Trophoblast cell (in vitro differentiated cells and primary cell): ENCODE measurements at regions not wholly inside any gene's neighbourhood (a gene's known extent, or its start where the extent isn't known, plus 50 kb on each side); places are given as distances from the start of the nearest gene placed in this dataset.

Experiments used
- DNase-seq, 2 donors: peaks; one replicate each; pipeline ENCODE4 v3.0.0-alpha.2; 2016
- H2AFZ ChIP-seq: 2 replicates; pipeline ENCODE4 v1.6.1; 2013; ENCODE audit warnings: low read length, moderate library complexity, mild to moderate bottlenecking; ENCODE audit not compliant: insufficient read depth, poor library complexity
- H2AK5ac ChIP-seq: 2 replicates; pipeline ENCODE4 v1.6.1; 2013; ENCODE audit warnings: mild to moderate bottlenecking, low read length
- H2BK120ac ChIP-seq: 2 replicates; pipeline ENCODE4 v1.6.1; 2013; ENCODE audit warnings: low read length, mild to moderate bottlenecking, moderate library complexity; ENCODE audit not compliant: insufficient read depth, poor library complexity
- H2BK12ac ChIP-seq: 2 replicates; pipeline ENCODE4 v1.6.1; 2013; ENCODE audit warnings: mild to moderate bottlenecking, low read length, moderate library complexity
- H2BK5ac ChIP-seq: 2 replicates; pipeline ENCODE4 v1.6.1; 2013; ENCODE audit warnings: low read length, low read depth, moderate library complexity, mild to moderate bottlenecking; ENCODE audit not compliant: poor library complexity
- H3K14ac ChIP-seq: 2 replicates; pipeline ENCODE4 v1.6.1; 2013; ENCODE audit warnings: mild to moderate bottlenecking, low read length
- H3K18ac ChIP-seq: 2 replicates; pipeline ENCODE4 v1.6.1; 2013; ENCODE audit warnings: mild to moderate bottlenecking, low read length
- H3K23ac ChIP-seq: 2 replicates; pipeline ENCODE4 v1.6.1; 2013; ENCODE audit warnings: low read length
- H3K27ac ChIP-seq: 2 replicates; pipeline ENCODE4 v1.5.1; 2013; ENCODE audit warnings: low read depth, mild to moderate bottlenecking, inconsistent platforms, low read length, moderate library complexity
- H3K27me3 ChIP-seq: 2 replicates; pipeline ENCODE4 v1.6.1; 2013; ENCODE audit warnings: inconsistent platforms, mild to moderate bottlenecking, low read length, moderate library complexity; ENCODE audit not compliant: insufficient read depth
- H3K36me3 ChIP-seq, 2 experiments: 1 replicate in 1 of 2; 2 replicates in 1 of 2; pipeline ENCODE4 v1.6.1; 2013; ENCODE audit warnings: low read length in 2 of 2, mild to moderate bottlenecking in 2 of 2, moderate library complexity in 1 of 2; ENCODE audit not compliant: insufficient read depth in 2 of 2, control insufficient read depth in 1 of 2
- H3K4ac ChIP-seq: 2 replicates; pipeline ENCODE4 v1.6.1; 2013; ENCODE audit warnings: low read depth, mild to moderate bottlenecking, low read length, moderate library complexity
- H3K4me1 ChIP-seq, 2 experiments: 1 replicate in 1 of 2; 2 replicates in 1 of 2; pipeline ENCODE4 v1.6.1; 2013; ENCODE audit warnings: low read length in 2 of 2, mild to moderate bottlenecking in 2 of 2, moderate library complexity in 1 of 2; ENCODE audit not compliant: insufficient read depth in 2 of 2, control insufficient read depth in 1 of 2
- H3K4me2 ChIP-seq: 2 replicates; pipeline ENCODE4 v1.6.1; 2013; ENCODE audit warnings: inconsistent platforms, mild to moderate bottlenecking, low read length, moderate library complexity
- H3K4me3 ChIP-seq: 2 replicates; pipeline ENCODE4 v1.5.1; 2013; ENCODE audit warnings: mild to moderate bottlenecking, low read depth, low read length, inconsistent platforms
- H3K79me1 ChIP-seq: one replicate; pipeline ENCODE4 v1.6.1; 2013; ENCODE audit warnings: low read length
- H3K79me2 ChIP-seq: 2 replicates; pipeline ENCODE4 v1.6.1; 2013; ENCODE audit warnings: low read length, mild to moderate bottlenecking; ENCODE audit not compliant: control insufficient read depth, insufficient read depth, poor library complexity
- H3K9ac ChIP-seq: 2 replicates; pipeline ENCODE4 v1.6.1; 2013; ENCODE audit warnings: mild to moderate bottlenecking, low read length
- H3K9me3 ChIP-seq: 2 replicates; pipeline ENCODE4 v1.6.1; 2013; ENCODE audit warnings: low read depth, mild to moderate bottlenecking, control low read depth, inconsistent platforms, low read length; ENCODE audit not compliant: insufficient read depth
- H4K12ac ChIP-seq: 2 replicates; pipeline ENCODE4 v1.6.1; 2013; ENCODE audit warnings: low read depth, mild to moderate bottlenecking, low read length, moderate library complexity
- H4K8ac ChIP-seq: 2 replicates; pipeline ENCODE4 v1.6.1; 2013; ENCODE audit warnings: low read depth, mild to moderate bottlenecking, low read length, moderate library complexity
- H4K91ac ChIP-seq: one replicate; pipeline ENCODE4 v1.6.1; 2013; ENCODE audit warnings: low read depth, mild to moderate bottlenecking, low read length, moderate library complexity
- WGBS: extraction: QIAGEN DNeasy Blood & Tissue Kit; methylation state at CpG from one replicate; pipeline ENCODE4 v1.1.7; 2013; ENCODE audit warnings: missing lambda C conversion rate; ENCODE audit not compliant: insufficient read length, insufficient coverage; ENCODE audit errors: extremely low coverage; 5-methylcytosine and 5-hydroxymethylcytosine counted together

- no CpG with 5 or more reads among the region's 2 CpGs for whole genome bisulfite sequencing
- no peak overlapping the region for H4K12ac ChIP-seq
- DNase-seq = no peak
These were observed 137.1 kb upstream of the NEBL start for GRCh38 chr10:21034241-21034640.

GRCh38 chr10:21032587-21033319 is 135.6 kb upstream of the NEBL start:
- no peaks in the 10 kb centered on the region for H3K79me2 ChIP-seq
- no peak overlapping the region for H3K4me3 ChIP-seq
- no CpG with 5 or more reads among the region's 12 CpGs for WGBS
- H2BK12ac ChIP-seq = no peak overlapping the region
- no peaks in the 10 kb centered on the region for H3K79me1 ChIP-seq
- no peak overlapping the region for H3K18ac ChIP-seq
- no peak overlapping the region for H4K91ac ChIP-seq
- no peak overlapping the region for H2AFZ ChIP-seq
- H2BK120ac ChIP-seq = no peak overlapping the region
- H3K23ac ChIP-seq = no peak overlapping the region
- no peak overlapping the region for H4K12ac ChIP-seq
- peaks cover 2% of the 10 kb centered on the region in 2 experiments for H3K36me3 ChIP-seq
- H3K14ac ChIP-seq = no peak overlapping the region
- H3K9ac ChIP-seq = no peak overlapping the region
- no peak for DNase-seq
- no peak overlapping the region for H2AK5ac ChIP-seq
- no peak overlapping the region for H3K27ac ChIP-seq
- H3K9me3 ChIP-seq = peaks cover 2% of the 10 kb centered on the region
- no peaks in the 10 kb centered on the region for H3K27me3 ChIP-seq
- H3K4ac ChIP-seq = no peak overlapping the region
- no peak overlapping the region for H4K8ac ChIP-seq
- H3K4me1 ChIP-seq = peaks cover 0 to 2% of the 10 kb centered on the region in 2 experiments
- H2BK5ac ChIP-seq = no peak overlapping the region
- no peak overlapping the region for H3K4me2 ChIP-seq

More at GRCh38 chr10:21034241-21034640, 137.1 kb upstream of the NEBL start:
- Histone ChIP-seq H2BK12ac (no peak overlapping the region), H3K27me3 (no peaks in the 10 kb centered on the region), H3K27ac (no peak overlapping the region), H3K14ac (no peak overlapping the region), H3K4me1 (peaks cover 0 to 2% of the 10 kb centered on the region in 2 experiments), H3K23ac (no peak overlapping the region), H2BK120ac (no peak overlapping the region), H3K4ac (no peak overlapping the region), H2AK5ac (no peak overlapping the region), H3K36me3 (peaks cover 2% of the 10 kb centered on the region in 2 experiments), H2BK5ac (no peak overlapping the region), H3K4me2 (no peak overlapping the region), H4K8ac (no peak overlapping the region), H3K4me3 (no peak overlapping the region), H4K91ac (no peak overlapping the region), H3K18ac (no peak overlapping the region), H3K79me2 (no peaks in the 10 kb centered on the region), H2AFZ (no peak overlapping the region), H3K9me3 (peaks cover 2% of the 10 kb centered on the region), H3K79me1 (no peaks in the 10 kb centered on the region), H3K9ac (no peak overlapping the region)

GRCh38 chr10:21031232-21031795 is 134.2 kb upstream of the NEBL start:
- peaks cover 2% of the 10 kb centered on the region in 2 experiments for H3K36me3 ChIP-seq
- H3K79me2 ChIP-seq = no peaks in the 10 kb centered on the region
- no CpG with 5 or more reads among the region's 7 CpGs for WGBS
- no peak overlapping the region for H3K23ac ChIP-seq
- no peak overlapping the region for H4K91ac ChIP-seq
- H3K18ac ChIP-seq = no peak overlapping the region
- H4K12ac ChIP-seq = no peak overlapping the region
- H2AK5ac ChIP-seq = no peak overlapping the region
- no peaks in the 10 kb centered on the region for H3K79me1 ChIP-seq
- H2BK5ac ChIP-seq = no peak overlapping the region
- DNase-seq = no peak
- no peak overlapping the region for H3K9ac ChIP-seq
- peaks cover 0 to 2% of the 10 kb centered on the region in 2 experiments for H3K4me1 ChIP-seq
- no peak overlapping the region for H2BK120ac ChIP-seq
- H3K27me3 ChIP-seq = no peaks in the 10 kb centered on the region
- H3K9me3 ChIP-seq = peaks cover 2% of the 10 kb centered on the region
- H2BK12ac ChIP-seq = no peak overlapping the region
- H2AFZ ChIP-seq = no peak overlapping the region
- no peak overlapping the region for H3K4me3 ChIP-seq
- H3K27ac ChIP-seq = no peak overlapping the region
- no peak overlapping the region for H3K14ac ChIP-seq
- H3K4me2 ChIP-seq = no peak overlapping the region
- no peak overlapping the region for H3K4ac ChIP-seq
- no peak overlapping the region for H4K8ac ChIP-seq

- H3K27me3 ChIP-seq = no peaks in the 10 kb centered on the region
- H2BK5ac ChIP-seq = no peak overlapping the region
- H2AFZ ChIP-seq = no peak overlapping the region
- H3K36me3 ChIP-seq = peaks cover 2% of the 10 kb centered on the region in 2 experiments
- H4K12ac ChIP-seq = no peak overlapping the region
- no peaks in the 10 kb centered on the region for H3K79me2 ChIP-seq
- H4K8ac ChIP-seq = no peak overlapping the region
- no peak overlapping the region for H3K14ac ChIP-seq
- no peak overlapping the region for H3K4me3 ChIP-seq
- peaks cover 2% of the 10 kb centered on the region for H3K9me3 ChIP-seq
- DNase-seq = peak in 1 of 2 donors; percentile 17
- no peak overlapping the region for H3K27ac ChIP-seq
- H3K4me2 ChIP-seq = no peak overlapping the region
- no peak overlapping the region for H2BK12ac ChIP-seq
- H2AK5ac ChIP-seq = no peak overlapping the region
- no peak overlapping the region for H4K91ac ChIP-seq
- H3K18ac ChIP-seq = no peak overlapping the region
- H3K79me1 ChIP-seq = no peaks in the 10 kb centered on the region
- peaks cover 0 to 2% of the 10 kb centered on the region in 2 experiments for H3K4me1 ChIP-seq
- no peak overlapping the region for H2BK120ac ChIP-seq
- no peak overlapping the region for H3K9ac ChIP-seq
- no CpG with 5 or more reads among the region's 10 CpGs for WGBS
- no peak overlapping the region for H3K23ac ChIP-seq
- no peak overlapping the region for H3K4ac ChIP-seq
These were observed 133.0 kb upstream of the NEBL start for GRCh38 chr10:21030091-21030490.
